HCEC 1CT (cell line): ENCODE measurements at regions not wholly inside any gene's neighbourhood (a gene's known extent, or its start where the extent isn't known, plus 50 kb on each side); places are given as distances from the start of the nearest gene placed in this dataset.
A peak's percentile ranks its signal among the peaks of the same experiment; 100 is the strongest.
"Not testable (repeated sequence)": the region's sequence is repeated elsewhere in the genome, so short reads cannot be mapped to it uniquely, and the experiment has no call there.

Experiments used
- DNase-seq: peaks from one replicate; pipeline ENCODE4 v3.0.0-alpha.2; 2017

DNA sequence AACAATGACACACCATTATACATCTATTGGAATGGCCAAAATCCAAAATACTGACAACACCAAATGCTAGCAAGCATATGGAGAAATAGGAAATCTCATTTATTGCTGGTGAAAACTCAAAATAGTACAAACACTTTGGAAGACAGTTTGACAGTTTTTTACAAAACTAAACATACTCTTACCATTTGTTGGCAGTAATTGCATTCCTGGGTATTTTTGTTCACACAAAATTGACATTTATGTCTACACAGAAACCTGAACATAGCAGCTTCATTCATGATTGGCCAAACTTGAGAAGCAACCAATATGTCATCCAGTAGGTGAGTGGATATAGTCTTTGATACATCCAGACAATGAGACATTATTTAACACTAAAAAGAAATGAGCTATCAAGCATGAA, 489.9 kb downstream of the PLOD2 start:
- DNase-seq, result no peak

- no peak for DNase-seq
Observed at GRCh38 chr3:145673838-145674237, 487.1 kb downstream of the PLOD2 start.

DNA sequence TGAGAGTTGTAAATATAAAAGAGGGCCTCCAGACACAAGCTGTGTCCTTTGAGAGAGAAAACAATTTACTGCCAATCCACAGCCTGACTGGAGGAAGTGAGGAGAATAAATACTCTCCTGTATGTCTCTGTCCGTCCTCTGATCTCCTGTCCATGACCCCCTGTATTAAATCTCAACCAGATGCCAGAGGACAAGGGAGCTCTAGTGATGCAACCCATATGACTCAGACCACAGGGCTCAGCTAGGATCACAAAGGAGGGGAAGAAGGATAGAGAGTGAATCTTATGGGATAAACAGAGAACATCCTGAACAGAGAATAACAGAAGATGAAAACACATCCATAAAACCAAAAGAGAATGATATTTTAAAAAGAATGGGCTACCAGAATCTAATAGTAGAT, 482.6 kb downstream of the PLOD2 start:
- peak; percentile 48 for DNase-seq

- DNase-seq, result no peak
Observed at GRCh38 chr3:145681181-145681580, 479.8 kb downstream of the PLOD2 start.

- not testable (repeated sequence) for DNase-seq
Observed at GRCh38 chr3:145687978-145688377, 473.0 kb downstream of the PLOD2 start.

DNA sequence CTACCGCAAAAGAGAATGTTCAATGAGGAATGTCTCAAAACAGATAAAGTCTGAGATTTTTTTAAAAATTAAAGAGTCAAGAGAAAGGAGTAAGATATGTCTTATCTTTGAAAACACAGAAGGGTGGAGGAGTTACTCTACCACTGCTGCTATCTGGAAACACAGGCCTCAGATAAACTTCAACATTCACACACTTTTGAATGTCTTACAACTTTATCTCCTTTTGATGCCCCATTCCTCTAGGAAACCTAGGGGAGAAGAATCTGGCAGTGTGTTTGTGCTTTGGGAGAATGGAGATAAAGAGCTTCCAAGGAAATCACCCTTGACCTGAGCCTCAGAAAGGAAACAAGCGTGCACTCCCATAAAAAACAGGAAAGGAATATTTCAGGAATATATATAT, 468.2 kb downstream of the PLOD2 start:
- no peak for DNase-seq

- DNase-seq, result no peak
Observed at GRCh38 chr3:145696011-145696410, 465.0 kb downstream of the PLOD2 start.

- no peak for DNase-seq
Observed at GRCh38 chr3:145698250-145698649, 462.7 kb downstream of the PLOD2 start.

DNA sequence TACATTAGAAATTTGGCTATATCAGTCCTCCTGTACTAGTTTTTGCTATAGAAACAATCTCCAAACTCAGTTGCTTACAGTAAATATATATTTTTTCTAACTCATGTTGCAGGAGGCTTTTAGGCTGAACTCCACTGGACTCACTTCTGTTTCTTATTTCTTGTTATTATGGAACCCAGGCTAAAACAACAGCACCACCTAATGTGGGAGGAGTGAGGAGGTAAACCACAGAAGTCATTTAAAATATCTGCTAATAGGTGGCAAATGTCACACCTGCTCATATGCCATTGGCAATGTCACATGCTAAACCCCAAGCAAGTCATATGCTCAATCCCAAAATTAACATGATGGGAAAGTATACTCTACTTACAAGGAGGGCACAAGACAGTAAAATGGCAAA, 462.2 kb downstream of the PLOD2 start:
- no peak for DNase-seq

DNA sequence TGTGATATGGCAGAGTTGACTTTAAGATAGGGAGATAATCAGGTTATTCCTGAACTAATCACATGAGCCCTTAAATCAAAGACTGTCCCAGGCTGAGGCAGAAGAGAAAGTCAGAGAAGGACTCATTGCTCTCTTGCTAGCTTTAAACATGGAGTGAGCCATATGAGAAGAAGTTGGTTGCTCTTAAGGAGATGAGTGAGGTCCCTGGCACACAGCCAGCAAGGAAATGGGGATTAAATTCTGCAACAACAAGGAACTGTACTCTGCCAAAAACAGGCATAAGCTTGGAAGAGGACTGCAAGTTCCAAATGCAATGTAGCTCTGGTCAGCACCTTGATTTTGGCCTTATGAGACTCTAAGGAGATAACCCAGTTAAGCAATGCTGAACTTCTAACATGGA, 457.0 kb downstream of the PLOD2 start:
- peak; percentile 17 for DNase-seq

DNA sequence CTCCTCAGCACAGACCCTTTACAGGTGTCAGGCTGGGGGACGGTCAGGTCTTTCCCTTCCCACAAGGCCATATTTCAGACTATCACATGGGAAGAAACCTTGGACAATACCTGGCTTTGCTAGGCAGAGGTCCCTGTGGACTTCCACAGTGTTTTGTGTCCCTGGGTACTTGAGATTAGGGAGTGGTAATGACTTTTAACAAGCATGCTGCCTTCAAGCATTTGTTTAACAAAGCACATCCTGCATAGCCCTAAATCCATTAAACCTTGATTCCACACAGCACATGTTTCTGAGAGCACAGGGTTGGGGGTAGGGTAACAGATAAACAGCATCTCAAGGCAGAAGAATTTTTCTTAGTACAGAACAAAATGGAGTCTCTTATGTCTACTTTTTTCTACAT, 451.2 kb downstream of the PLOD2 start:
- DNase-seq, result not testable (repeated sequence)

- peak; percentile 13 for DNase-seq
Observed at GRCh38 chr3:145716519-145716918, 444.5 kb downstream of the PLOD2 start.

- no peak for DNase-seq
Observed at GRCh38 chr3:145719114-145719513, 441.9 kb downstream of the PLOD2 start.

DNA sequence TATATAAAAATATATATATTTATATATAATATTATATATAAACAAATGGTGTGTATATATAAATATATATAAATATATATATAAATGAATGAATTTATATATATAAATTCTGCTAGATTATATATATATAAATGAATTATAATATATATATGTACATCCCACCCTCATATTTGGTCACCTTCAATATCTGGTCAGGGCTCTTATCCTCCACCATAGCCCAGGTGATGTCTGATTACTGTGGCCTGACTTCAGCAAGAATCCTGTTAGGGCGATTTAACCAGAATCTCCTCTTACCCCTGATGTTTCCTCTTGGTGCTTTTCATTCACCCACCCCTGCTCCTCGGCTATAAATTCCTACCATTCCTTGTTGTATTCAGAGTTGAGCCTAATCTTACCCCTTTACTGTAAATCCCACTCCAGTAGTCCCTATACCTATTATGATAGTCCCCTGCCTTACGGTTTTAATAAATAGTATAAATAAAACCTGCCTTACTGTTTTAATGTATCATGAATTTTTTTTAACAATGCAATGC, 439.6 kb downstream of the PLOD2 start:
- DNase-seq, result no peak

GRCh38 chr3:145721815-145722214, 439.2 kb downstream of the PLOD2 start:
- DNase-seq, result no peak

DNA sequence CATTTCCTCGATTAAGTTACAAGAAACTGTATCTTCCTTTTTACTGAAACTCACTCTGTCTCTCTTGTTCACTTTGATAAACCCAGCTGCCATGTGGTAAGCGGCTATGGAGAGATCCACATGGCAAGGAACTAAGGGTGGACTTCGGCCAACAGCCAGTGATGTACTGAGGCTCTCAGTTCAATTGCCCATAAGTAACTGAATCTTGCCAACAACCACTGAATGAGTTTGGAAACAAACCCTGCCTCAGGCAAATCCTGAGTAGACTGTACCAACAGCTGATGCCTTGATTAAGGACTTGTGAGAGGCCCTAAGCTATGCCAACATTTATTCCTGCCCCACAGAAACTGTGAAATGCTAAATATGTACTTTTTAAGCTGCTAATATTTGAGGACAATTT, 433.5 kb downstream of the PLOD2 start:
- DNase-seq, result no peak

- no peak for DNase-seq
Observed at GRCh38 chr3:145735631-145736030, 425.4 kb downstream of the PLOD2 start.

GRCh38 chr3:145737952-145738351, 423.0 kb downstream of the PLOD2 start:
- no peak for DNase-seq

GRCh38 chr3:145739926-145740325, 421.1 kb downstream of the PLOD2 start:
- peak; percentile 42 for DNase-seq

DNA sequence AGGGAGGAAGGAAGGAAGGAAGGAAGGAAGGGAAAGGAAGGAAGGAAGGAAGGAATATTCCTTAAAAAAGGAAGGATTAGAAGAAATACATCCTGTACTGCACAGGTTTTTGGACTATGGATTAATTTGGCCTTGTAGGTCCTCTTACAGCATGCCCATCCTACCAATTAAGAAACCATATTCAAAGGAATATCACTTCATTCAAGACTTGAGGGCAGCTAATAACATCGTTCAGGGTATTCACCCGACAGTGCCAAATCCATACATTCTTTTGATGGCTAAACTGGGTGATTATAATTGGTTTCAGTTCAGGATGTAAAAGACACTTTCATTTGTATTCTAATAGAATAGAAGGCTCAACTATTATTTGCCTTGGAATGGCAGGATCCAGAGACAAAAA, 410.3 kb downstream of the PLOD2 start:
- no peak for DNase-seq

DNA sequence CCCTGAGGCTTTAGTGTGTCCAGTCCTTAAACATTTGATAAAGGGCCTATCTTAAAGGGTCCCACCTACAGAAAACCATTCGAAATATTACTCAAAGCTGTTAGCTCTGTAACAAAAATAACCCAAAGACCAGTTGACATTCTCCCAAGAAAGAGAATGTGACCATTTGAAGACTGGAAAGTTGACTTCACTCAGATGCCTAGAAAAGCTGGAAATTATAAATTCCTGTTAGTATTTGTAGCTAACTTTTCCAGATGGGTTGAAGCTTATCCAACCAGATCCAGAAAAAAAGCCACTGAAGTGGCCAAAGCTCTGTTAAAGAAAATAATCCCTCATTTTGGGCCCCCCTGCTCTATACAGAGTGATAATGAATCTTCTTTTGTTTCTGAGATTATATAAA, 408.4 kb downstream of the PLOD2 start:
- DNase-seq, result no peak

DNA sequence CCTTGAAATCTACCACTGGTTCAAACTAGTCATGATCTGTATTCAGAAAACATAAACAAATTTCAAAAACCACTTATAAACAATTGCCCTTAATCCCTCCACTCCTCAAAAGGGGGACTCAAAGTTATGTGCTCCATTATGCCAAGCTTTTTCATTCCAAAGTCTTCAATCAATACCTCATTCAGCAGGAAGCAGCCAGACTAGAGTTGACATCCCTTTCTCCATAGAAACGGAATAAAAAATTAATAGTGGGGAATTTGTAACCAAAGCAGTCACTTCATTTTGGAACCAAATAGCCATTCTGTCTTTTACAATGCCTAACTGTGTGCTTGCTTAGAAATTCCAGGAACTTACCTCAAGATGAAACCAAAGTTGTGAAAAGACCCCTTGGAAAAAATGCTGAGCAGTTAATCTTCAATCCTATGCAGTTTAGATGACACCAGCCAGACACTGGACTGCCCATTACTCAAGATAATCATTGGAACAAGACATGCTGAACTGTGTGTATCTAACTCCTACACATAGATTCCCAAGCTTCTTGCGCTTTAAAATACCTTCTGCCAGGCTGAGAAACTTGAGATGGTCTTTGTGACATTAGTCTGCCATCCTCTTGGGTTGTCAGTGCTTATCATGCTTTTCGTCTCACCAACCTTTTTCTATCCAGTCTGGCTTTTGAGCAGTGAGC, 406.2 kb downstream of the PLOD2 start:
- DNase-seq, result no peak

- DNase-seq, result no peak
Observed at GRCh38 chr3:145760036-145760435, 400.9 kb downstream of the PLOD2 start.

DNA sequence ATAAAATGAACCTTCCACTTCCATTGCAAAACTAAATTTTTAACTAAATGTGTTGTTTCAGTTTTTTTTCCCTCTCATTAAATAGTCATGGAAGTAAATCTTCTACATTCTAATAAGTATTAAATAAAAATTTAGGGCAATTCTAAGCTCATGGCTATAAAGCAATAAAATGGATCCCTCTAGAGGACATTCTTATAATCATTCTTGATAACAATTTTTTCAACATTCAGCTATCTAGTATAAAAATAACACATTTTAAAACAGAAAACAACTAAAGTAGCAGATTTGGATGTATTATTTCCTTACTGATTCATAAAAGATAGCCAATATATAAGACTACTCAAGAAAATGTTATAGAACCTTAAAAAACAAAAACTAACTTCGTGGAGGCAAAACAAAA, 393.1 kb downstream of the PLOD2 start:
- DNase-seq, result peak; percentile 29

DNA sequence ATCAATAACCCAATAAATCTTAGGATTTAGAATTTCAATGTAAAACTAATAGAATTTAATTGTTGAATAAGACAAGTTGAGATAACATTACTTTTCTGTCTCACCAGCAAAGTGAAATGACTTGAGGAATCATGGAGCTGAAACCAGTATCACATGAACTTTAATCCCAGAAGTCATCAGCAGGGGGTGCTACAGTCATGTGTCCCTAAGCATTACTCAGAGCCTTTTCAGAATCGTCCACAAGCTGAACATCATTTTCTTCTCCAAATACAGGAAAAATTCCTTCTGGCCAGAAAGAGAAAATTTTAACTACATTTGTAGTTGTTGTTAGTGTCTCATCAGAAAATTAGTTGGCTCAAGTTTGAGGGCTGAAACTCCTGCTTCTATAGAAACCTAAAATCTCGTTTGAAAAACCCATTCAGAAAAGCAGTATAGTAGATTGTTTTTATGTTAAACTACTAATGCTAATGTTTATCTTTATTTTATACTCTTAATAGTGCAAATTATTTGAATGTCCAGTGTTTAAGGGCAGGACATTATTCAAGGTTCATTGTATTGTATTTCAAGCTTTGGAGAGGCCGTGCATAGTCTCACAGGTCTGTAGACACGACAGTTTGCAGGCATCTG, 384.1 kb downstream of the PLOD2 start:
- DNase-seq, result peak; percentile 62
